HFF-Myc (cell line): ENCODE measurements at regions not wholly inside any gene's neighbourhood (a gene's known extent, or its start where the extent isn't known, plus 50 kb on each side); places are given as distances from the start of the nearest gene placed in this dataset.

Experiments
- DNase-seq: peaks from one replicate; pipeline ENCODE4 v3.0.0-alpha.2; 2011; ENCODE audit warnings: low read depth; ENCODE audit errors: extremely low read depth
- H3K4me3 ChIP-seq: replicated peaks from 2 replicates; pipeline ENCODE4 v1.5.1; 2011; ENCODE audit warnings: low read depth, mild to moderate bottlenecking, control low read depth, low read length
- CTCF ChIP-seq: IDR thresholded peaks from 2 replicates; pipeline ENCODE4 v1.5.1; 2012; ENCODE audit warnings: mild to moderate bottlenecking, low read depth, low read length, control low read depth; ENCODE audit errors: missing control alignments

- DNase-seq = no peak
- no peak overlapping the region for H3K4me3 ChIP-seq
- TF ChIP-seq CTCF = no peak
Observed at GRCh38 chr2:217231724-217232123, 371.9 kb upstream of the TNP1 start.

GRCh38 chr2:217231212-217231611 lies 371.3 kb upstream of the TNP1 start:
- TF ChIP-seq CTCF = no peak
- H3K4me3 ChIP-seq = no peak overlapping the region

GRCh38 chr2:217228732-217229131 lies 368.9 kb upstream of the TNP1 start:
- H3K4me3 ChIP-seq = no peak overlapping the region
- no peak for TF ChIP-seq CTCF
- no peak for DNase-seq

More at GRCh38 chr2:217231212-217231611, 371.3 kb upstream of the TNP1 start:
- DNase-seq = no peak

GRCh38 chr2:217227794-217228193 lies 367.9 kb upstream of the TNP1 start:
- H3K4me3 ChIP-seq = no peak overlapping the region
- no peak for DNase-seq
- no peak for TF ChIP-seq CTCF

GRCh38 chr2:217225596-217225995 lies 365.7 kb upstream of the TNP1 start:
- H3K4me3 ChIP-seq = no peak overlapping the region
- no peak for TF ChIP-seq CTCF
- DNase-seq = no peak

GRCh38 chr2:217223222-217223930 lies 363.5 kb upstream of the TNP1 start:
- no peak overlapping the region for H3K4me3 ChIP-seq
- peak; percentile 66 for DNase-seq
- TF ChIP-seq CTCF = no peak
